Stimulated activated naive B cell treated with anti-CD40 and anti-IgM and Interleukin-4, amounts not matched to agents 10 μg/mL and 1 μg/mL and 100 μg/mL, for 72 hours (primary cell): ENCODE measurements at regions not wholly inside any gene's neighbourhood (a gene's known extent, or its start where the extent isn't known, plus 50 kb on each side); places are given as distances from the start of the nearest gene placed in this dataset.
"Not testable (repeated sequence)": the region's sequence is repeated elsewhere in the genome, so short reads cannot be mapped to it uniquely, and the experiment has no call there.

Experiments
- ATAC-seq, 2 donors: fragments of 150-1000 bp; cut with Tn5 transposase; replicated peaks; 2 replicates each; pipeline ENCODE4 v1.10.0; 2021; ENCODE audit warnings: moderate library complexity in 1 of 2
- DNase-seq: peaks from one replicate; pipeline ENCODE4 v3.0.0; 2021
- H3K27ac Mint-ChIP-seq: one replicate; pipeline ENCODE4 v1.8.0; 2022; ENCODE audit warnings: mild to moderate bottlenecking, mixed read lengths
- H3K27me3 Mint-ChIP-seq, 2 donors: one replicate each; pipeline ENCODE4 v1.8.0; 2022; ENCODE audit warnings: mixed read lengths in 2 of 2
- H3K36me3 Mint-ChIP-seq, 2 donors: one replicate each; pipeline ENCODE4 v1.8.0; 2022; ENCODE audit warnings: mixed read lengths in 2 of 2, mild to moderate bottlenecking in 1 of 2
- H3K4me1 Mint-ChIP-seq, 2 donors: one replicate each; pipeline ENCODE4 v1.8.0; 2022; ENCODE audit warnings: mixed read lengths in 2 of 2, mild to moderate bottlenecking in 1 of 2
- H3K4me3 Mint-ChIP-seq, 2 donors: one replicate each; pipeline ENCODE4 v1.8.0; 2022; ENCODE audit warnings: mild to moderate bottlenecking in 2 of 2, mixed read lengths in 2 of 2, moderate library complexity in 1 of 2
- H3K9me3 Mint-ChIP-seq, 2 donors: one replicate each; pipeline ENCODE4 v1.8.0; 2022; ENCODE audit warnings: mixed read lengths in 2 of 2, mild to moderate bottlenecking in 1 of 2

DNA sequence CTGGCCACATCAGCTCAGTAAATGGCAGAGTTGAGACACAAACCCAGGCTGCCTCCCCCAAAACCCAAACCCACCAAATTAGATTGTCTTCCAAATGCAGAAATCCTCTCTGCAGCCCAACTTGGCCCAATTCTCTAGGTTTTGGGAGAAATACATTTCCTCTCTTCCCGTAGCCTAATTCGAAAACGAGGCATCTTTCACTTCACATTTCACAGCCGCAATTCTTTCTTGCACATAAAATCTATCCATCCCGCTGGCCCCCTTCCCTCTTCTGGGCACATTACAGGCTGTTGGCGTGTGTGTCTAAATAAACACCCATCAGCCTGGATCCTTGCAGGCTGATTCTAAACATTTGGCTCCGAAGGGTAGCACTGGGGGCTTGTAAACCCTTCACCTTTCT is 83.8 kb upstream of the VRK1 start:
- H3K27ac Mint-ChIP-seq = no peak overlapping the region
- no peaks in the 10 kb centered on the region for H3K9me3 Mint-ChIP-seq
- no peaks in the 10 kb centered on the region for H3K36me3 Mint-ChIP-seq
- DNase-seq (no peak), ATAC-seq (no peak)
- H3K27me3 Mint-ChIP-seq = peaks cover 7 to 10% of the 10 kb centered on the region in 2 donors
- H3K4me1 Mint-ChIP-seq = no peaks in the 10 kb centered on the region
- no peak overlapping the region for H3K4me3 Mint-ChIP-seq

DNA sequence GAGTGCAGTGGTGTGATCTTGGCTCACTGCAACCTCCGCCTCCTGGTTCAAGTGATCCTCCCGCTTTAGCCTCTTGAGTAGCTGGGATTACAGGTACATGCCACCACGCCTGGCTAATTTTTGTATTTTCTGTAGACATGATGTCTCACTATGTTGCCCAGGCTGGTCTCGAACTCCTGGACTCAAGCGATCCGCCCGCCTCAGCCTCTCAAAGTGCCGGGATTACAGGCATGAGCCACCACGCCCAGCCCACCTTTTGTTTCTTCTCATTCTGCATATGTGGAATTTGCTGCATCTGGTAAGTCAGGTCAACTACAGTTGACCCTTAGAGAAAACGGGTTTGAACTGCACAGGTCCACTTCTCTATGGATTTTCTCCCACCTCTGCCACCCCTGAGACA is 82.6 kb upstream of the VRK1 start:
- H3K9me3 Mint-ChIP-seq, H3K36me3 Mint-ChIP-seq, H3K4me1 Mint-ChIP-seq, DNase-seq, ATAC-seq, H3K4me3 Mint-ChIP-seq, H3K27ac Mint-ChIP-seq, H3K27me3 Mint-ChIP-seq: not testable (repeated sequence)

DNA sequence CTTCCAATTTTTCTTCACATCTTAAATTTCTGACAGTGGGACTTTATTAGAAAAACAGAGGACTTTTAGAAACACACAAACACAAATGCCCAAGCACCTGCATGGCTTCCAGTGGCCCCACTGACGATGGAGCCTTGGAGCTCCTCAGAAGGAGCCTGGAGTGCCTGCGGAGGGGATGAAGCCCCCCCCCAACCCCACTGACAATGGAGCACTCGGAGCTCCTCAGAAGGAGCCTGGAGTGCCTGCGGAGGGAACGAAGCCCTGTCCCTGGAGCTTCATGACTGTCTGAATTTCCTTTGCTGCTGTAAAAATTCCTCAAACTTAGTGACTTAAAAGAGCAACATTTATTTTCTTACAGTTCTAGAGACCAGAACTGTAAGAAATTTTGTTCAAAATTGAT is 80.1 kb upstream of the VRK1 start:
- no peak for ATAC-seq
- Mint-ChIP-seq H3K27ac (no peak overlapping the region), H3K36me3 (no peaks in the 10 kb centered on the region), H3K4me1 (no peaks in the 10 kb centered on the region), H3K4me3 (no peak overlapping the region), H3K9me3 (no peaks in the 10 kb centered on the region), H3K27me3 (peaks cover 10 to 18% of the 10 kb centered on the region in 2 donors)
- DNase-seq = no peak

DNA sequence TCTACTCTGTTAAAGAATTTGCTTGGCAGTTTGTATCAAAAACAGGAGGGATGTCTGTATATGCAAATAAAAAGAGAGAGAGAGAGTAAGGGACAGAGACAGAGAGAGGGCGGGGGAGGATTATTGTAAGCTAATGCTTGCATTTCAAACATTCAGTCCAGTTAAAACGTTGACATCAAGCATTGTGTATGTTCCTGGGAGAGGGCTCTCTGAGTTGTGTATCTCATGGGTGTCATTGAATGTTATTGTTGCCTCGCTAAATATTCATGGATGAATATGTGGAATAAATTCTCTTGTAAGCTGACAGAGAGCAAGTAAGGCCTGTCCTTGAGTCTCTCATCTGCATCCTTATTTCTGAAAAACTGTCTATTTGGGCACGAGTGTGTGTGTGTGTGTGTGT is 78.8 kb upstream of the VRK1 start:
- Mint-ChIP-seq H3K36me3 (no peaks in the 10 kb centered on the region), H3K27me3 (peaks cover 10 to 18% of the 10 kb centered on the region in 2 donors), H3K4me1 (no peaks in the 10 kb centered on the region), H3K9me3 (no peaks in the 10 kb centered on the region), H3K27ac (no peak overlapping the region), H3K4me3 (no peak overlapping the region)
- no peak for ATAC-seq
- no peak for DNase-seq

DNA sequence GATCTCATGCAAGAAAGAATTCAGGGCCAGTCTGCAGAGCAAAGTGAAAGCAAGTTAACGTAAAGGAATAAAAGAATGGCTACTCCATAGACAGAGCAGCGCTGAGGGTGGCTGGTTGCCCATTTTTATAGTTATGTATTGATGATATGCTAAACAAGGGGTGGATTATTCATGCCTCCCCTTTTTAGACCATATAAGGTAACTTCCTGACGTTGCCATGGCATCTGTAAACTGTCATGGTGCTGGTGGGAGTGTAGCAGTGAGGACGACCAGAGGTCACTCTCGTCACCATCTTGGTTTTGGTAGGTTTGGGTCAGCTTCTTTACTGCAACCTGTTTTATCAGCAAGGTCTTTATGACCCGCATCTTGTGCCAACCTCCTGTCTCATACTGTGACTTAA is 76.5 kb upstream of the VRK1 start:
- not testable (repeated sequence) for H3K9me3 Mint-ChIP-seq, H3K27ac Mint-ChIP-seq, H3K4me3 Mint-ChIP-seq, ATAC-seq, H3K4me1 Mint-ChIP-seq, H3K36me3 Mint-ChIP-seq, DNase-seq
- H3K27me3 Mint-ChIP-seq = peaks cover 7 to 23% of the 10 kb centered on the region in 2 donors

DNA sequence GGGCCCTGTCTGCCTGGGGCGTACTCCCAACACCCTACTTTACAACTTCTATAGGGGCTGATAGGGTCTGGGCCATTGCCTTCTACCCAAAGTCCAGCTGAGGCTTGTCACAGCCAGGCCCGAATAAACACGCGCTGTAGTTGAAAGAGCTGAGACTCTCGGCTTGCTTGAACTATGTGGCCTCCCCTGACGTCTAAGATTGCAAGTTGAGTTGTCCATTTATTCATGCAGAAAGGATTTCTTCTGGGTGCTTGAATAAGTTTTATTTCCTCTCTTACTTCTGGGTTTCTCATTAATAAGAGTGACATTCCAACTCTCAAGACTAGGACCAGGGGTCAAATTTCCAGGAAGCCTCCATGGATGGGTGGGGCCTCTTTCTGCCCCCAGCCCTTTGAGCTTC is 74.4 kb upstream of the VRK1 start:
- Mint-ChIP-seq H3K4me3 (no peak overlapping the region), H3K36me3 (no peaks in the 10 kb centered on the region), H3K9me3 (no peaks in the 10 kb centered on the region), H3K27me3 (peaks cover 12 to 34% of the 10 kb centered on the region in 2 donors), H3K27ac (no peak overlapping the region), H3K4me1 (peaks cover 7 to 8% of the 10 kb centered on the region in 2 donors)
- DNase-seq = no peak
- no peak for ATAC-seq

DNA sequence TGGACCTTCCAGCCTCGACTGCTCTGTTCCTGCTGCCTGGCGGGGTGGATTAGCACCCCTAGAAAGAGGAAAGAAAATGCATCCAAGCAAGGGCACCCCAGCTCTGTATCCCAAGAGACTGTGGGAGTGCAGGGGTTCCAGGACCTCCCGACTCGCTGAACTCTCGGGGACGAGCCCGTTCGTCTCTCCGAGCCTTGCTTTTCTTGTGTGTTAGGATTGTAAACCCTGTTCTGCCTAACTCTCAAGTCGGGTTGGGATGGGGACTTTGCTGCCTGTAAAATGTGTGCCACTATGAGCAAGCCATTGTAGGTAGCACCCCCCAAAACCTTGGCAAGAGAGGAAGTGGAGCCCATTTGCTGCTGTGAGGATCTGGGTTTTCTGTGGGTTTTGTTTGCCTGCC is 73.2 kb upstream of the VRK1 start:
- no peak overlapping the region for H3K27ac Mint-ChIP-seq
- DNase-seq = no peak
- H3K4me3 Mint-ChIP-seq = no peak overlapping the region
- no peaks in the 10 kb centered on the region for H3K9me3 Mint-ChIP-seq
- H3K36me3 Mint-ChIP-seq = no peaks in the 10 kb centered on the region
- no peak for ATAC-seq
- H3K27me3 Mint-ChIP-seq = peaks cover 12 to 31% of the 10 kb centered on the region in 2 donors
- peaks cover 7 to 9% of the 10 kb centered on the region in 2 donors for H3K4me1 Mint-ChIP-seq

DNA sequence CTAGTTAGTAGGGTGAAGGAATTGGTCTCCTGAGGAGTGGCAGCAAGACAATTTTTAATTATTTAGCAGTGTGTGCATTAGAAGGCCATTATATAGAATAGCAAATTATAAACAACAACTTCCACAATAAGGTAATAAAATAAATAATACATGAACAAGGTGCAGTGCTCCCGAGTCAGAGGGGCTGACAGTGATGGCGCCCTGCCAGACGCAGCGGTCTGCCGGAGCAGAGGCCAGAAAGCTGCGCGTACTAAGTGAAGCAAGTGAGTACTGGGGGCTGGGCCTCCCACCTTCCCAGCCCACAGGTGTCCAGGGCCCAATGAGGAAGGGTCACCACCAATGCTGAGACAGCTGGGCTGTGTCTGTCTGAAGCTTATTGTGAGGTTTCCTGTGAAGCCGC is 72.0 kb upstream of the VRK1 start:
- no peak for DNase-seq
- no peak for ATAC-seq
- peaks cover 12 to 32% of the 10 kb centered on the region in 2 donors for H3K27me3 Mint-ChIP-seq
- no peaks in the 10 kb centered on the region for H3K9me3 Mint-ChIP-seq
- no peak overlapping the region for H3K27ac Mint-ChIP-seq
- peaks cover 7 to 9% of the 10 kb centered on the region in 2 donors for H3K4me1 Mint-ChIP-seq
- H3K36me3 Mint-ChIP-seq = no peaks in the 10 kb centered on the region
- no peak overlapping the region for H3K4me3 Mint-ChIP-seq

DNA sequence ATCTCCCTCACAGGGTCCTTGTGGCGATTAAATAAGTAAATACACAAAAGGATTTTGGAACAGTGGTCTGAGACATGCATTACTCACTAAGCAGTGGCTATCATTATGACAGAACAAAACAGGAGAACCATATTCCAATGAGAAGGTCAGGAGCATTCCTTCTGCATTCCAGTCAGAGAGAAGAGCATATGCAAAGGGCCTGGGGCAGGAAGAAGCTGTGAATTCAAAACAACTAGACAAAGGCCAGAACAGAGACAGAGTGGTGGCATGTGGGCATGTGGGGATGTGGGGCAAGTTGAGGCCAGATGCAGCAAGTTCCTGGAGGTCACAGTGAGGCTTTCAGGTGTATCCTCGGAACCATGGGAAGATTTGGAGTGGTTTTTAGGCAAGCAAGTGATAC is 70.1 kb upstream of the VRK1 start:
- peaks cover 7 to 9% of the 10 kb centered on the region in 2 donors for H3K4me1 Mint-ChIP-seq
- peaks cover 12 to 24% of the 10 kb centered on the region in 2 donors for H3K27me3 Mint-ChIP-seq
- no peak overlapping the region for H3K4me3 Mint-ChIP-seq
- H3K27ac Mint-ChIP-seq = no peak overlapping the region
- no peak for ATAC-seq
- H3K36me3 Mint-ChIP-seq = no peaks in the 10 kb centered on the region
- H3K9me3 Mint-ChIP-seq = no peaks in the 10 kb centered on the region
- DNase-seq = no peak

DNA sequence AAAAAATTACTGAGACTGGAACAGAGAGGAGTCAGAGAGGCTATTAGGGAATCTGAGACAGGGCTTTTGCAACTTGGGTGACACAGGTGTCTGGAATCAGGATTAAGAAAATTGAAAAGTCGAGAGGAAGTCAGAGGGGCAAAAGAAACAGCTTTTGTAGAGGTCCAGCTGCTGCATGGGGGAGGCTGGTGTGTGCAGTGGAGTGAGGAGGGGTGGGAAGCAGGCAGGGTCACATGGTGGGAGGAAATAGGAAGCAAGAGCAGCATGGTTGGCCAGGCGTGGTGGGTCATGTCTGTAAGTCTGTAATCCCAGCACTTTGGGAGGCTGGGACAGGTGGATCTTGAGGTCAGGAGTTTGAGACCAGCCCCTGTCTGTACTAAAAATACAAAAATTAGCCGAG is 69.7 kb upstream of the VRK1 start:
- Mint-ChIP-seq H3K27me3 (peaks cover 12 to 28% of the 10 kb centered on the region in 2 donors), H3K4me3 (no peak overlapping the region), H3K27ac (no peak overlapping the region)

DNA sequence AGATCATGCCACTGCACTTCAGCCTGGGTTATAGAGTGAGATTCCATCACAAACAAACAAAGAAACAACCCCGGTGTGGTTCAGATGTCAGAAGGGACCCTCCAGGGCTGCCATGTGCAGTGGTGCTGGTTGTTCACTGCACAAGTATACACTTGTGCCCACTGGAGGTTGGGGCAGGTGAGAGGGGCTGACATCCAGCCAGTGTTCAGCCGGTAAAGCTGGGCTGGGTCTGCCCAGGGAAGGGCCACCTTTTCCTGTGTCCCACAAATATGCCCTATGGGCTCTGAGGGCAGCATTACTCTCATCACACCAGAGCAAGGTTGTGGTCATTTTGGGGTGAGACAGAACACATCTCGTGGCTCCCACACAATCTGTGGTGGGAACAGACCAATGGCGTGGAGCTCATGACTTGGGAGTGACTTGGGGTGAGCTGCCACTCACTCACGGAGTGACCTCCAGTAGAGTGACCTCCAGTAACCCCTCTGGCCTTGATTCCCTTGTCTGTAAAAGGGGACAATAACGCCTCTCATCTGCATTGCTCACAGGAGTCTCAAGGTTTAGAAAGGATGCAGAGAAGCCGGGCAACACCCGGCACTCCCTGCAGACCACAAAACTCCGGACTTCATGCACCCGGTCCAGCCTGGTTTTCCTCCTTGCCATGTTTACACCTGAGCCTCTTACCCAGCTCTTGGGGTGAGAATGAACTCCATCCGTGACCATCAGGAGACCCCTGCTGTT is 69.0 kb upstream of the VRK1 start:
- no peak overlapping the region for H3K4me3 Mint-ChIP-seq
- H3K36me3 Mint-ChIP-seq = no peaks in the 10 kb centered on the region
- no peak overlapping the region for H3K27ac Mint-ChIP-seq
- ATAC-seq (no peak), DNase-seq (no peak)
- peaks cover 16 to 33% of the 10 kb centered on the region in 2 donors for H3K27me3 Mint-ChIP-seq
- H3K9me3 Mint-ChIP-seq = no peaks in the 10 kb centered on the region
- peaks cover 7 to 9% of the 10 kb centered on the region in 2 donors for H3K4me1 Mint-ChIP-seq

More for the DNA sequence above, 69.7 kb upstream of the VRK1 start:
- DNase-seq (no peak), ATAC-seq (no peak)
- Mint-ChIP-seq H3K36me3 (no peaks in the 10 kb centered on the region), H3K4me1 (peaks cover 7 to 9% of the 10 kb centered on the region in 2 donors), H3K9me3 (no peaks in the 10 kb centered on the region)

DNA sequence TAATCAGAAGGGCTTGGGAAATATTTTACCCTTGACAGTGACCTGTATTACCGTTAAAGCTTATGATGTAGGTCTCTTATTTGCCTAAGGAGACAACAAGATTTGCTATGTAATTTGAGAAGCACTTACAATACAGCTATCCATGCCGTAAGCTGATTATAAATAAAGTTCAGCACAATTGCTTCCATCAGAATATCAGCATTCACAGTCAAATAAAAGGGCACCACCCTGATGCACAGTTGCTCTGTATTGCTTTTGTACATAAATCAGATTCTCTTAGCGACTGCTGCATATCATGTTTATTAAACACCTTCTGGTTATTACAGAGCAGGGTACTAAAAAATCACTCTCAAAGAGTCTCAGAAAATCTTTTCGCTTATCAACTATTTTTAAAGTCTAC is 67.3 kb upstream of the VRK1 start:
- Mint-ChIP-seq H3K4me3 (no peak overlapping the region), H3K27me3 (peaks cover 20 to 45% of the 10 kb centered on the region in 2 donors), H3K4me1 (peaks cover 7 to 9% of the 10 kb centered on the region in 2 donors), H3K27ac (no peak overlapping the region), H3K9me3 (no peaks in the 10 kb centered on the region), H3K36me3 (no peaks in the 10 kb centered on the region)
- no peak for DNase-seq
- no peak for ATAC-seq

DNA sequence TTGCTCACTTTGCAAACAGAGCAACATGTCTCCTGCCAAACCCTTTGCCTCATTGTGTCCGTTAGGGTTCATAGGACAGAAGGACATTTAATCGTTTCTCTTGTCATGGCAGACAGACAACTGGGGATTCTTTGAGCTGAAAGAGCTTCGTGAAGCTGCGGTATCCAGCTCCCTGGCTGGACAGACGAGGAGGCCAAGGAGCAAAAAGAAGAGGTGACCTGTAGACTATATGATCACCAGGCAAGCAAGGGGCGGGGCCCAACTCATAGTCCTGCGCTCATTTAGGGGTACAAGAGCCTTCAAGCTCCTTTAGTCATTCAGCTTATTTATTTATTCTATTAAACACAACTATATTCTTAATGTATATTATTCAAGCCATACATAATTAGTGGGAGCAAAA is 66.8 kb upstream of the VRK1 start:
- peaks cover 20 to 50% of the 10 kb centered on the region in 2 donors for H3K27me3 Mint-ChIP-seq
- no peak for ATAC-seq
- no peak overlapping the region for H3K27ac Mint-ChIP-seq
- H3K36me3 Mint-ChIP-seq = no peaks in the 10 kb centered on the region
- H3K4me1 Mint-ChIP-seq = peaks cover 7 to 9% of the 10 kb centered on the region in 2 donors
- no peaks in the 10 kb centered on the region for H3K9me3 Mint-ChIP-seq
- no peak for DNase-seq
- no peak overlapping the region for H3K4me3 Mint-ChIP-seq

DNA sequence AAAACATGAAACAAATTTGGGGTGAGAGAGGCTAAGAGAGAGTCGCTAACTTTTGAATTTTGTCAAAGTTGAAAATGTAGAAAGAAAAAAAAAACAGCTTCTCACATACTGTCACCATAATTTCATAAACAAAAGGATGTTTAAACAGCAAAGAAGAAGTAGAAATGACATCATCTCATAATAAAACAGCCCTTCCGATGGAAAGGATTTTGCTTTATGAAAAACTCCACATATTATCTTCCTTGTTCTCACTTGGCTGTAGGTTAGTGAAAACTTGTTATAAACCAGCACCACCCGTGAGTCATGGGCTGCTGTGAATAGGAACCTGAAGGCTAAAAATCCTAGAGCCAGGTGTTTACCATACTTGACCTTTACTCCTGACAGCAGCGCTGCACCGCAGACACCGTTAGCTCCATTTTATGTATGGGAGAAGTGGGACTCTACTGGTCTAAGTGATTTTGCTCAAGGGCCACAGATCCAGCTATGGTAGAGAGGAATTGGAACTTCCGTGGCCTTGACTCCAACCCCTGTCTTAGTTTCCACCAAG is 63.0 kb upstream of the VRK1 start:
- DNase-seq (no peak), ATAC-seq (no peak)
- no peaks in the 10 kb centered on the region for H3K9me3 Mint-ChIP-seq
- no peak overlapping the region for H3K27ac Mint-ChIP-seq
- peaks cover 36 to 66% of the 10 kb centered on the region in 2 donors for H3K27me3 Mint-ChIP-seq
- peaks cover 0 to 5% of the 10 kb centered on the region in 2 donors for H3K4me1 Mint-ChIP-seq
- no peaks in the 10 kb centered on the region for H3K36me3 Mint-ChIP-seq
- no peak overlapping the region for H3K4me3 Mint-ChIP-seq

DNA sequence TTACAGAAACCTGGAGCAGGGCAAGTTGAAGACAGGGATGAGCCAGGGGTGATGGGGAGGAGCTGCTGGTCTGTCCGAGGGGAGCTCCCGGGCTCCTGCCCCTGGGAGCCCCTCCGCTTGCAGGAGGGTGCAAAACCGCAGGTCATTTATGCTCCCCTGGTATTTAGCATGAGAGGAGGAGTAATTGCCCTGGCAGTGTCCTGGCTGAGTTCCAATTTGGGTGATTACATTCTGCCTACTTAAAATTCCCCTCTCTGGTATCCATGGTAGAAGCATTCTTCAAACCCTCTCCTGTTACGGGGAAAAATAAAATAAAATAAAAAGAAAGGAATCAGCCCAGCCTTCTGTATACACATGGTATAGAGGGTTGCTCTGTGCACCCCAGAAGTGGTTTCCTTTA is 61.7 kb upstream of the VRK1 start:
- H3K4me3 Mint-ChIP-seq = no peak overlapping the region
- no peak overlapping the region for H3K27ac Mint-ChIP-seq
- ATAC-seq = no peak
- no peak for DNase-seq
- H3K36me3 Mint-ChIP-seq = no peaks in the 10 kb centered on the region
- H3K4me1 Mint-ChIP-seq = peaks cover 0 to 5% of the 10 kb centered on the region in 2 donors
- H3K9me3 Mint-ChIP-seq = no peaks in the 10 kb centered on the region
- peaks cover 45 to 75% of the 10 kb centered on the region in 2 donors for H3K27me3 Mint-ChIP-seq
